C4-2B (cell line): ENCODE measurements at regions not wholly inside any gene's neighbourhood (a gene's known extent, or its start where the extent isn't known, plus 50 kb on each side); places are given as distances from the start of the nearest gene placed in this dataset.
"Not testable (repeated sequence)": the region's sequence is repeated elsewhere in the genome, so short reads cannot be mapped to it uniquely, and the experiment has no call there.

ENCODE experiments used
- H3K27ac ChIP-seq: fragments of 450-650 bp; 2 replicates; pipeline ENCODE4 v1.5.1; 2017
- ZFX ChIP-seq: fragments of 450-650 bp; IDR thresholded peaks from 2 replicates; pipeline ENCODE4 v1.6.1; 2017
- TF ChIP-seq, protein P1 (sequence below): fragments of 450-650 bp; conservative IDR thresholded peaks from 2 replicates; pipeline ENCODE4 v1.5.1; 2017; ENCODE audit warnings: mild to moderate bottlenecking

DNA sequence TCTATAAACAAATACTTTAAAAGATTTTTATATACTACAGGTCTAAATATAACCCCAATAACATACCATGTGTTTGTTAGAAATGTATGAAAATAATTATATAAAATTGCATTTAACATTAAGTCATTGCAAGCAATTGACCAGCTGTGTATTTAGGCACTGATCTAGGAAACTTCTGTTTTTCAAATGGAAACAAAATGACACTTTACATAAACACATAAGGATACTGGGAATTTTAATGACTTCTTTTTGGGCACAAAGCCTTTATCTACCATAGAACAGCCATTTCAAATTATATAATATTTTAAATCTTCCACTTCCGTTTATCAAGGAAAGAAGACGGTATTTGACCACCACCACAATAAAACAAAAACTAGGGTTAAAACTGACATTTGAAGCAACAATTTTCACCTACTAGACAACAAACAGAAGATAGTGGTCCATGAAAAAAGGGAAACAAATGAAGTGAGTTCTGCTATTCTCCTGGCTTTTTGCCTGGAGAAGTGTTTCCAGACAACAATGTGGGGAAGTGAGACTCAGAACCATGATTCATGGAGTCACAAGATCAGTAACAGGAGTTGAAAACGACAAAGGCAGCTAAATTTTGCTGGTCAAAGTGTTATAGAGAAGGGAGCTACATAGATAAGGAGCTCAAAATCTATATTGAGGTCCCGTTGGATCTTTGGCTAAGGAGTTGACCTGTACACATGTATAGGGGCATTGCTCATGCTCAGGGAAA, 475.1 kb downstream of the TRHDE start:
- no peak for TF ChIP-seq ZFX
- TF ChIP-seq, protein P1, sequence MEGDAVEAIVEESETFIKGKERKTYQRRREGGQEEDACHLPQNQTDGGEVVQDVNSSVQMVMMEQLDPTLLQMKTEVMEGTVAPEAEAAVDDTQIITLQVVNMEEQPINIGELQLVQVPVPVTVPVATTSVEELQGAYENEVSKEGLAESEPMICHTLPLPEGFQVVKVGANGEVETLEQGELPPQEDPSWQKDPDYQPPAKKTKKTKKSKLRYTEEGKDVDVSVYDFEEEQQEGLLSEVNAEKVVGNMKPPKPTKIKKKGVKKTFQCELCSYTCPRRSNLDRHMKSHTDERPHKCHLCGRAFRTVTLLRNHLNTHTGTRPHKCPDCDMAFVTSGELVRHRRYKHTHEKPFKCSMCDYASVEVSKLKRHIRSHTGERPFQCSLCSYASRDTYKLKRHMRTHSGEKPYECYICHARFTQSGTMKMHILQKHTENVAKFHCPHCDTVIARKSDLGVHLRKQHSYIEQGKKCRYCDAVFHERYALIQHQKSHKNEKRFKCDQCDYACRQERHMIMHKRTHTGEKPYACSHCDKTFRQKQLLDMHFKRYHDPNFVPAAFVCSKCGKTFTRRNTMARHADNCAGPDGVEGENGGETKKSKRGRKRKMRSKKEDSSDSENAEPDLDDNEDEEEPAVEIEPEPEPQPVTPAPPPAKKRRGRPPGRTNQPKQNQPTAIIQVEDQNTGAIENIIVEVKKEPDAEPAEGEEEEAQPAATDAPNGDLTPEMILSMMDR, result no peak
- no peak overlapping the region for H3K27ac ChIP-seq

DNA sequence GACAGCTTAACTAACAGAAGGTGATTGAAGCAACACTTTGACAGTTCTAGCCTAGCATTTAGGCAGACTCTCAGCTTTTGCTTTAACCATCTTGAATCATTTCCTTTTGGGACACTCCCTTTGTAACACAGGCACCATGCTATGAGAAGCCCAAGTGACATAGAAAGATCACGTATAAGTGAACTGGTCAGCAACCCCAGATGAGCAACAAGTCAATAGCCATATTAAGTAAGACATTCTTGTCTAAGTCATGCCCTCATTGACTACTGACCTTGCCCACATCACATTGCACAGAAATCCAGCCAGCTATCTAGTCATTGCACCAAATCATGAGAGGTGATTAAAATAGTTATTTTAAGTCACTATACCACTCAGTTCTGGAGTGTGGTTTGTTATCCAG, 476.8 kb downstream of the TRHDE start:
- TF ChIP-seq ZFX, result no peak
- TF ChIP-seq, protein P1, result no peak
- no peak overlapping the region for H3K27ac ChIP-seq

DNA sequence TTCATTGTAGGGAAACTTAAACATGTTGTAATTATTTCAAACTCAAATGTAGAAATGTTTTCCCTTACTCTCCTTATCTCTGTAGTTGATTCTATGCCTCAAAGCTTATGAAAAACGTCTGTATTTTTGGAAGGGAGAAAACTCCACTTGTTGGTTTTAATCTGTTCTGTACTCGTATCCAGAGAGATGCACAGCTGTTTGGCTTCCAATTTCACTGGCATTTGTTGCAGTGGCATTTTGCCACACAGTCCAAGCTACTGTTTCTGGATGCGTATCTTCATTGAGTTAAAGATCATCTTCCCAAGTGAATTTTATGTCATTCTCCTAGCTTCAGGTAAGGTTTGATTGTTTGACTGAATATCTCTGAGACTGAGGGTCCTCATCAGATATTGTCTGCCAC, 481.4 kb downstream of the TRHDE start:
- no peak for TF ChIP-seq ZFX
- TF ChIP-seq, protein P1, result no peak
- no peak overlapping the region for H3K27ac ChIP-seq

DNA sequence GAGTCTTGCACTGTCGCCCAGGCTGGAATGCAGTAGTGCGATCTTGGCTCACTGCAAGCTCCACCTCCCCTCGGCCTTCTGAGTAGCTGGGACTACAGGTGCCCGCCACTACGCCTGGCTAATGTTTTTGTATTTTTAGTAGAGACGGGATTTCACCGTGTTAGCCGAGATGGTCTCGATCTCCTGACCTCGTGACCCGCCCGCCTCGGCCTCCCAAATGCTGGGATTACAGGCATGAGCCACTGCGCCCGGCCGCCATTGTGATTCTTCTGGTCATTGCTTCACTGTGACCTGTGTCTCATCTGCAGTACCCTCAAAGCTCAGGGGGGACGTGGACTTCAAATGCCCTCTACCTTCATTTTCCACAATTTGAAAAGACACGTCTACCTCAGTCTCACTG, 481.9 kb downstream of the TRHDE start:
- not testable (repeated sequence) for H3K27ac ChIP-seq

DNA sequence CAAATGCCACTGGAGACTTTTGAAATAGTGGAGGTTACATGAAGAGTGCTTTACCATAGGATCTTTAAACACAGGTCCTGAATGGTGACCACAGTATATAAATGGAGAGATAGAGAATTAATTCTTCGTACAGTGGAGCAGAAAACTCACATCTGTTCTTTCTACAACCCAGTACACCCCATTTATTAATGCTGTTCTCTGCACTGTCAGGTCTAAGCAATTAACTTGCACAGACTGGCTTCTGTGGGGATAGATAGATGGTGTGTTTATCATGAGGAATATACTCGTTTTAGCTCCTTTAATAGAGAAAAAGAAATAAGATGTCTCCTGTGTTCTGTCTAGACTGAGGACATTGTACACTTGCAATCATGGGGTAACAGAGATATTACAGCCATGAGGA, 494.3 kb downstream of the TRHDE start:
- H3K27ac ChIP-seq, result no peak overlapping the region
- no peak for TF ChIP-seq ZFX
- TF ChIP-seq, protein P1, result no peak

DNA sequence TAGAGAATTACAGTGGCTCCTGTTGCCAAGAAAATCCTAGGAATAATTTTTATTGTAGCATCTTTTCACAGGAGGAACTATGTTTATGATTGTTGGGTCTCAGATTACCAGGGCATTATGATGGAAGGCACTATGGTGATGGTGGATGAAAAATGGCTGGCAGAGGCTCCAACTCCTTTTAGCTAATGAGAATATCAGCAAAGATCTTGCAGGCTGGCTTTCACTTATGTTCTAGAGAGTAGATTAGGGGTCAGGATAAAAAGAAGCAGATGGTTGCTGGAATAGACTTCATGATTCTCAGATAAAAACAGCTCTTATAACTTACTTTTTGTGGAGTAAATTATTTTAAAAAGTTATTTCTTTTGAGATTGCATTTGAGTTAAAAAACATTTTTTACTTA, 501.9 kb downstream of the TRHDE start:
- no peak overlapping the region for H3K27ac ChIP-seq
- TF ChIP-seq, protein P1, result no peak
- TF ChIP-seq ZFX, result no peak

DNA sequence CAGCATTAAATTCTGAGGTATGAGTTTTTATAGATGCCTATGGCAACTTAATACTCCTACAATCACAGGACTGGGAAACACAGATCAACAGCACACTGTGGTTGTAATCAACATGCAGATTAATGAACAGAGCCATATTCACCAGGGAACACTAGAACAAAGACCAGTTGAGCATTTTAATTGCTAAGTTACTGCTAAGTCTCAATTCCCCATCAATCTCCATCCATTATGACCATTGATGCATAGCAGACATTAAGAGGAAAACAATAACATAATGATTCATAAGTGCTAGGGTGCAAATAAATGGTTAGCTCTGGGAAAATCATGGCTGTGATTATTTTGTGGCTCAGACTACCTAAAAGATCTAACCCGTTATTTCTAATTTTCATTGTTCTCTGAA, 505.6 kb downstream of the TRHDE start:
- TF ChIP-seq ZFX, result no peak
- TF ChIP-seq, protein P1, result no peak
- no peak overlapping the region for H3K27ac ChIP-seq

DNA sequence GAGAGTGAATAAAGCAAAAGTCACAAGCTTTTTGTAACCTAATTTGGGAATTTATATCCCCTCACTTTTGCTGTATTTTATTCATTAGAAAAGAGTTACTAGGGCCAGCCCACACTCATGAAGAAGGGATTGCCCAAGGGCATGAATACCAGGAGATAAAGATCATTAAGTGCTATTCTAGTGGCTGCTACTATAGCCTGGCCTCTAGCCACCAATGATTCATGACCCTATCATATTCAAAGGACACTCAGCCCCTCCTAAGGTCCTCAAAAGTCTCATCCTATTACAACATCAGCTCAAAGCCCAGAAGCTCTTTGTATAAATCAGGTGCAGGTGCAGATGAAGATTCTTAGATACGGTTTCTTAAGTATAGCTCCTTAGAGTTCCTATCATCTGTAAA, 518.1 kb downstream of the TRHDE start:
- no peak for TF ChIP-seq ZFX
- TF ChIP-seq, protein P1, result no peak
- no peak overlapping the region for H3K27ac ChIP-seq
